Breast epithelium (tissue), 4 donors: ENCODE measurements at regions not wholly inside any gene's neighbourhood (a gene's known extent, or its start where the extent isn't known, plus 50 kb on each side); places are given as distances from the start of the nearest gene placed in this dataset.

Source experiments
- DNase-seq, 2 donors: peaks; one replicate each; pipeline ENCODE4 v3.0.0-alpha.2; 2019; ENCODE audit warnings: low spot score in 2 of 2
- H3K27ac ChIP-seq, 2 donors: fragments of 200-600 bp; sonication (generic) in 1 of 2; one replicate each; pipeline ENCODE4 v1.5.1; 2016 to 2019; ENCODE audit warnings: mild to moderate bottlenecking in 1 of 2
- H3K27me3 ChIP-seq, 2 donors: fragments of 200-600 bp; sonication (generic) in 1 of 2; one replicate each; pipeline versions ENCODE4 v1.5.1 to v1.6.0; 2017 to 2019; ENCODE audit warnings: control low read depth in 1 of 2, mild to moderate bottlenecking in 1 of 2
- H3K36me3 ChIP-seq: fragments of 200-600 bp; one replicate; pipeline ENCODE4 v1.5.1; 2019
- H3K4me1 ChIP-seq, 2 donors: fragments of 200-600 bp; sonication (generic); one replicate each; pipeline ENCODE4 v1.5.1; 2016 to 2019; ENCODE audit warnings: control low read depth in 1 of 2
- H3K4me3 ChIP-seq, 3 donors: fragments of 200-600 bp; sonication (generic); 1 replicate in 2 of 3; 2 replicates in 1 of 3; pipeline ENCODE4 v1.5.1; 2016 to 2019; ENCODE audit warnings: mild to moderate bottlenecking in 3 of 3, moderate library complexity in 2 of 3
- H3K9me3 ChIP-seq, 2 donors: fragments of 200-600 bp; sonication (generic) in 1 of 2; one replicate each; pipeline ENCODE4 v1.5.1; 2016 to 2019; ENCODE audit warnings: control low read depth in 1 of 2
- POLR2A ChIP-seq: fragments of 450-650 bp; IDR thresholded peaks from one replicate; pipeline ENCODE4 v1.6.1; 2016; ENCODE audit warnings: antibody characterized with exemption, mild to moderate bottlenecking, moderate library complexity
- POLR2AphosphoS5 ChIP-seq, 3 donors: sonication (generic); formaldehyde crosslinking; IDR thresholded peaks; one replicate each; pipeline ENCODE4 v1.6.1; 2017; ENCODE audit warnings: antibody characterized with exemption in 3 of 3
- intact Hi-C: fragments of 100-400 bp; cut with DNase I; formaldehyde crosslinking; loops from one replicate; pipeline ENCODE4 v1.15.1; 2023; ENCODE audit warnings: low total_unique reads
- TF ChIP-seq, protein P1 (sequence below), 3 donors: fragments of 450-650 bp; IDR thresholded peaks; one replicate each; pipeline ENCODE4 v1.5.1; 2016 to 2017; ENCODE audit warnings: antibody characterized with exemption in 3 of 3, mild to moderate bottlenecking in 3 of 3, moderate library complexity in 3 of 3

DNA sequence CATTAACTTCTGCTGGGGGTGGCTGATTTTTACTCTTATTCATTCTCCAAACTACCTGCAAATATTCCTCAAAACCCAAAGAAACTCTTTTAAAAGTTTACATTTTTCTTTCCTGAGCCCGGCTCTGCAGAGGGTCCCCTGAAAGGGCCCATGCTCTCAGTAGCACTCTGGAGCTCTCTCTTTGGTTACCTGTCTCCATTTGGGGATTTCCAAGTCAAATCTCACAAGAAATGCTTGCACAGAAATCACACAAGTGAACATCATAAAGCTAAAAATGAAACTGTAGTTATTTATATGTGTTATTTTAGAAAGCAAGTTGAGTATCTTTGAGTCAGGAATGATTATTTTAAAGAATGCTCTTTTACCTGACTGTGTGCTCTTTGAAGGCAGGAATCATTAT, 174.5 kb upstream of the PLXNA2 start:
- Histone ChIP-seq H3K4me1 (no peaks in the 10 kb centered on the region), H3K27me3 (no peaks in the 10 kb centered on the region), H3K9me3 (no peaks in the 10 kb centered on the region), H3K4me3 (no peak overlapping the region), H3K36me3 (no peaks in the 10 kb centered on the region), H3K27ac (no peak overlapping the region)
- no peak for DNase-seq
- no peak for TF ChIP-seq POLR2AphosphoS5 (IDR thresholded peaks at IDR 0.05)
- TF ChIP-seq POLR2A: no peak
- TF ChIP-seq, protein P1, sequence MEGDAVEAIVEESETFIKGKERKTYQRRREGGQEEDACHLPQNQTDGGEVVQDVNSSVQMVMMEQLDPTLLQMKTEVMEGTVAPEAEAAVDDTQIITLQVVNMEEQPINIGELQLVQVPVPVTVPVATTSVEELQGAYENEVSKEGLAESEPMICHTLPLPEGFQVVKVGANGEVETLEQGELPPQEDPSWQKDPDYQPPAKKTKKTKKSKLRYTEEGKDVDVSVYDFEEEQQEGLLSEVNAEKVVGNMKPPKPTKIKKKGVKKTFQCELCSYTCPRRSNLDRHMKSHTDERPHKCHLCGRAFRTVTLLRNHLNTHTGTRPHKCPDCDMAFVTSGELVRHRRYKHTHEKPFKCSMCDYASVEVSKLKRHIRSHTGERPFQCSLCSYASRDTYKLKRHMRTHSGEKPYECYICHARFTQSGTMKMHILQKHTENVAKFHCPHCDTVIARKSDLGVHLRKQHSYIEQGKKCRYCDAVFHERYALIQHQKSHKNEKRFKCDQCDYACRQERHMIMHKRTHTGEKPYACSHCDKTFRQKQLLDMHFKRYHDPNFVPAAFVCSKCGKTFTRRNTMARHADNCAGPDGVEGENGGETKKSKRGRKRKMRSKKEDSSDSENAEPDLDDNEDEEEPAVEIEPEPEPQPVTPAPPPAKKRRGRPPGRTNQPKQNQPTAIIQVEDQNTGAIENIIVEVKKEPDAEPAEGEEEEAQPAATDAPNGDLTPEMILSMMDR (IDR thresholded peaks at IDR 0.05): no peak
- intact Hi-C loops: no loop called here

DNA sequence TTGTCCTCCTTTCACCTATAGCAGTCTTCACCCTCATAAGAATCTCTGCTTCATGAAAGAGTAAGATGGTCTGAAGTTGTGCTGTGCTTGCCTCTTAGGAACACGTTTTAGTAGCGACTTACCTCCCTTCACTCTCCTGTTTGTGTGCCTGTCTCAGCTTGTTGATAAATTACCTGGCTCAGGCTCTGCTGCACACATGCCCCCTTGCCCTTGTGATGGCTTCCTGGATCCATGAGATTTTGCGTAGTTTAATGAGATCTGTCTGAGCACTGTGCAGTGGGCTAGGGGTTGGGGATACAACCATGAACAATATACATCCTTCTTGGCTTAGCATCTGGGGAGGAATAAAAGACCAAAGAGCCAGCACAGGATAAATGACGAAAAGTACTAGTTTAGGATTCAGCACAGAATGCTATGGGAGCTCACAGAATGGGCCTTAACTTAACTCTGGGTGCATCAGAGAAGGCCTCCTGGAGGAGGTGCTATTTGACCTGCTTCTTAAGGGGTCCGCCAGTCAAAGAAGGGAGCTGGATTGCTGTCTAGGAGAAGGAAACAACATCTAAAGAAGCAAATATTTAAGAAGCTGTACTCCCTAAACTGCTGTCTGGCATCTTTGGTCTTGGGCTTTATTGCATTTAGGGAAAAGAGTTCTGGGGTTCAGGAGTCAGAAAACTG, 175.7 kb upstream of the PLXNA2 start:
- H3K27ac ChIP-seq: no peak overlapping the region
- no peak overlapping the region for H3K4me3 ChIP-seq
- TF ChIP-seq, protein P1 (IDR thresholded peaks at IDR 0.05): no peak
- TF ChIP-seq POLR2A (no peak), POLR2AphosphoS5 (IDR thresholded peaks at IDR 0.05) (no peak)
- peaks cover 0 to 5% of the 10 kb centered on the region in 2 donors for H3K9me3 ChIP-seq
- no peaks in the 10 kb centered on the region for H3K36me3 ChIP-seq
- no peaks in the 10 kb centered on the region for H3K27me3 ChIP-seq
- intact Hi-C loops: no loop called here
- no peak for DNase-seq
- H3K4me1 ChIP-seq: no peaks in the 10 kb centered on the region

DNA sequence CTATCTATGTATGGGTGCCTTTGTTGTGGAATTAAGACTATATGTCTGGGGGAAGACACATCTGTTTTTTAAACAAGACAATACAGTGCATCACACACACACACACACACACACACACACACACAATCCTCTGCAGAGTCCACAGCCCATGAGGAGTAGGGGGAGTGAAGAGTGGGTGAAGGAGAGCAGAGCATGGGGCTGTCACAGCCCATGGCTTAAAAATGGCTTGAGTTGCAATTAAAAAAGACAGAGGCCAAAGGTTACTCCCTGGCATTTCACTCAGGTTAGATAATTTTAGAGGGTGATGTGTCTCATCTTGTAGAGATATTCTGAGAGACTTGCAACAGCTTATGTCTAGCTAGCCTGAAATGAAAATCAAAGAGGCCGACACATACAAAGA, 176.5 kb upstream of the PLXNA2 start:
- Histone ChIP-seq H3K27ac (no peak overlapping the region), H3K4me3 (no peak overlapping the region), H3K9me3 (peaks cover 0 to 5% of the 10 kb centered on the region in 2 donors), H3K36me3 (no peaks in the 10 kb centered on the region), H3K27me3 (no peaks in the 10 kb centered on the region), H3K4me1 (no peaks in the 10 kb centered on the region)
- intact Hi-C loops: no loop called here
- TF ChIP-seq, protein P1 (IDR thresholded peaks at IDR 0.05): no peak
- DNase-seq: no peak

DNA sequence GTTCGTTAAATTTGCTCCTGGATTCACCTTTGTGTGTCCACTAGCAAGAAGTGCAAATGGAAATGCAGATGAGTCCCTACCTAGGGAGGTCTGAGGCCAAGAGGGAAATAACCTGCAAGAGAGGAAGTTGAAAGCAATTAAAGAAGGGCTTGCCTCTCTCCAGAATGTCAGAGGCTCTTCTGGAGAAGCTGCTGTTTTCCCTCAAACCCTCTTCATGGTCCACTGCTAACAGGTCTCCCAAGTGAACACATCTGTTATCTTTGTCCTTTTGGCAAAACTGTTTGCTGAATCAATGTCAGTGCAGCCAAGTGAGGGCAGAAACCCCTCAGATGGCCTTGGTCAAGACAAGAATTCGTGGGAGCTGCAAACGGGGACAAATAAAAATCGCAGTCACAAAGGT, 177.3 kb upstream of the PLXNA2 start:
- Histone ChIP-seq H3K4me3 (no peak overlapping the region), H3K9me3 (peaks cover 0 to 5% of the 10 kb centered on the region in 2 donors), H3K27ac (no peak overlapping the region), H3K4me1 (no peaks in the 10 kb centered on the region), H3K27me3 (no peaks in the 10 kb centered on the region), H3K36me3 (no peaks in the 10 kb centered on the region)
- TF ChIP-seq POLR2AphosphoS5 (IDR thresholded peaks at IDR 0.05) (no peak), POLR2A (no peak)
- TF ChIP-seq, protein P1 (IDR thresholded peaks at IDR 0.05): no peak
- no peak for DNase-seq
- intact Hi-C loops: no loop called here

- H3K36me3 ChIP-seq: no peaks in the 10 kb centered on the region
- no peak for TF ChIP-seq POLR2A
- H3K27ac ChIP-seq: no peak overlapping the region
- intact Hi-C loops: no loop called here
- no peak for DNase-seq
- no peaks in the 10 kb centered on the region for H3K27me3 ChIP-seq
- H3K4me1 ChIP-seq: no peaks in the 10 kb centered on the region
- no peak overlapping the region for H3K4me3 ChIP-seq
- H3K9me3 ChIP-seq: peaks cover 0 to 5% of the 10 kb centered on the region in 2 donors
Observed at GRCh38 chr1:208423526-208423925, 179.3 kb upstream of the PLXNA2 start.

- DNase-seq: no peak
Observed at GRCh38 chr1:208425096-208425495, 180.9 kb upstream of the PLXNA2 start.

More at GRCh38 chr1:208425096-208425495, 180.9 kb upstream of the PLXNA2 start:
- no peak overlapping the region for H3K27ac ChIP-seq
- peaks cover 0 to 5% of the 10 kb centered on the region in 2 donors for H3K9me3 ChIP-seq
- H3K36me3 ChIP-seq: no peaks in the 10 kb centered on the region
- H3K4me3 ChIP-seq: no peak overlapping the region
- no peaks in the 10 kb centered on the region for H3K4me1 ChIP-seq
- TF ChIP-seq, protein P1 (IDR thresholded peaks at IDR 0.05): no peak
- TF ChIP-seq POLR2A: no peak
- TF ChIP-seq POLR2AphosphoS5 (IDR thresholded peaks at IDR 0.05): no peak
- no peaks in the 10 kb centered on the region for H3K27me3 ChIP-seq
- intact Hi-C loops: no loop called here
